GM06990 (cell line): ENCODE measurements at regions not wholly inside any gene's neighbourhood (a gene's known extent, or its start where the extent isn't known, plus 50 kb on each side); places are given as distances from the start of the nearest gene placed in this dataset.

ENCODE experiments used
- DNase-seq: peaks from one replicate; pipeline ENCODE4 v3.0.0-alpha.2; 2011; ENCODE audit not compliant: insufficient read length; ENCODE audit errors: extremely low read depth
- H3K27me3 ChIP-seq: replicated peaks from 2 replicates; pipeline ENCODE4 v1.6.0; 2011; ENCODE audit warnings: low read length; ENCODE audit not compliant: control insufficient read depth, insufficient read depth
- H3K36me3 ChIP-seq: 2 replicates; pipeline ENCODE4 v1.5.1; 2011; ENCODE audit warnings: low read length; ENCODE audit not compliant: control insufficient read depth, insufficient read depth
- H3K4me3 ChIP-seq: replicated peaks from 2 replicates; pipeline ENCODE4 v1.5.1; 2011; ENCODE audit warnings: low read depth, mild to moderate bottlenecking, control low read depth, low read length
- CTCF ChIP-seq: IDR thresholded peaks from 2 replicates; pipeline ENCODE4 v1.5.1; 2011; ENCODE audit warnings: low read length, control low read depth, mild to moderate bottlenecking, inconsistent platforms; ENCODE audit not compliant: insufficient read depth, poor library complexity, severe bottlenecking

- no peaks in the 10 kb centered on the region for H3K27me3 ChIP-seq
- no peak for DNase-seq
Observed at GRCh38 chrX:13371186-13371585, 51.3 kb upstream of the ATXN3L start.

GRCh38 chrX:13370713-13371112, 50.9 kb upstream of the ATXN3L start:
- DNase-seq = no peak
- Histone ChIP-seq H3K4me3 (no peak overlapping the region), H3K27me3 (no peaks in the 10 kb centered on the region), H3K36me3 (no peaks in the 10 kb centered on the region)
- no peak for TF ChIP-seq CTCF

More at GRCh38 chrX:13371186-13371585, 51.3 kb upstream of the ATXN3L start:
- no peak for TF ChIP-seq CTCF
- H3K4me3 ChIP-seq = no peak overlapping the region
- H3K36me3 ChIP-seq = no peaks in the 10 kb centered on the region
